IMR-90 (cell line): ENCODE measurements at regions not wholly inside any gene's neighbourhood (a gene's known extent, or its start where the extent isn't known, plus 50 kb on each side); places are given as distances from the start of the nearest gene placed in this dataset.

Source experiments
- ATAC-seq: fragments of 200-7000 bp; cut with Tn5 transposase; 2 replicates; pipeline ENCODE4 v1.9.1; 2020; ENCODE audit warnings: low read depth, mild to moderate bottlenecking, moderate library complexity
- BruUV-seq: library from RNA; stranded (reverse); fragments of 400-500 nt; replicated peaks from 2 replicates; lab custom pipeline; 2021; lab: Mats Ljungman, UMichigan
- CTCF ChIA-PET: fragments of 300-600 bp; formaldehyde crosslinking; extraction: SDS; loops from one replicate; lab custom pipeline; 2021; ENCODE audit warnings: antibody characterized with exemption; lab: Yijun Ruan, JAX
- POLR2A ChIA-PET: fragments of 300-600 bp; sonication (Branson Sonifier 250); formaldehyde crosslinking; loops from one replicate; lab custom pipeline; 2022; ENCODE audit warnings: antibody characterized with exemption; ENCODE audit not compliant: unreplicated experiment; lab: Charles Lee
- DNase-seq: peaks from one replicate; pipeline ENCODE4 v3.0.0; 2013
- H2AFZ ChIP-seq: replicated peaks from 2 replicates; pipeline ENCODE3; 2013; ENCODE audit warnings: low read length, mild to moderate bottlenecking; ENCODE audit not compliant: poor library complexity
- H2AK5ac ChIP-seq: 2 replicates; pipeline ENCODE4 v1.6.1; 2013; ENCODE audit warnings: low read depth, low read length, inconsistent platforms
- H2AK9ac ChIP-seq: replicated peaks from 2 replicates; pipeline ENCODE3; 2013; ENCODE audit warnings: mild to moderate bottlenecking, low read depth, low read length, moderate library complexity; ENCODE audit not compliant: poor library complexity
- H2BK120ac ChIP-seq: 2 replicates; pipeline ENCODE4 v1.6.1; 2013; ENCODE audit warnings: low read depth, low read length, inconsistent platforms
- H2BK15ac ChIP-seq: 3 replicates; pipeline ENCODE4 v1.6.1; 2013; ENCODE audit warnings: low read depth, low read length, inconsistent platforms
- H2BK20ac ChIP-seq: 2 replicates; pipeline ENCODE4 v1.6.1; 2013; ENCODE audit warnings: low read depth, mild to moderate bottlenecking, inconsistent platforms, low read length, moderate library complexity
- H2BK5ac ChIP-seq: 2 replicates; pipeline ENCODE4 v1.6.1; 2013; ENCODE audit warnings: mild to moderate bottlenecking, low read depth, low read length, inconsistent platforms; ENCODE audit not compliant: poor library complexity, severe bottlenecking
- H3K14ac ChIP-seq: replicated peaks from 2 replicates; pipeline ENCODE4 v1.6.1; 2013; ENCODE audit warnings: low read depth, low read length, inconsistent platforms
- H3K18ac ChIP-seq: 2 replicates; pipeline ENCODE4 v1.6.1; 2013; ENCODE audit warnings: low read depth, low read length, control low read depth
- H3K23ac ChIP-seq: 2 replicates; pipeline ENCODE4 v1.6.1; 2013; ENCODE audit warnings: low read depth, low read length, inconsistent platforms
- H3K27ac ChIP-seq: 2 replicates; pipeline ENCODE4 v1.5.1; 2013; ENCODE audit warnings: mild to moderate bottlenecking, control low read depth, low read length; ENCODE audit not compliant: insufficient read depth
- H3K27me3 ChIP-seq: 2 replicates; pipeline ENCODE4 v1.6.1; 2013; ENCODE audit warnings: low read length; ENCODE audit not compliant: control insufficient read depth, insufficient read depth
- H3K36me3 ChIP-seq: 2 replicates; pipeline ENCODE4 v1.6.1; 2013; ENCODE audit warnings: low read length, mixed read lengths; ENCODE audit not compliant: control insufficient read depth, insufficient read depth
- H3K4ac ChIP-seq: 2 replicates; pipeline ENCODE4 v1.6.1; 2013; ENCODE audit warnings: low read depth, low read length, inconsistent platforms
- H3K4me1 ChIP-seq: 2 replicates; pipeline ENCODE4 v1.6.1; 2013; ENCODE audit warnings: low read length, mixed read lengths; ENCODE audit not compliant: control insufficient read depth, insufficient read depth
- H3K4me2 ChIP-seq: 2 replicates; pipeline ENCODE4 v1.6.1; 2013; ENCODE audit warnings: low read depth, mild to moderate bottlenecking, control low read depth, low read length, moderate library complexity
- H3K4me3 ChIP-seq: 2 replicates; pipeline ENCODE4 v1.5.1; 2013; ENCODE audit warnings: low read depth, mild to moderate bottlenecking, control low read depth, low read length, moderate library complexity; ENCODE audit not compliant: insufficient read depth
- H3K56ac ChIP-seq: 2 replicates; pipeline ENCODE4 v1.6.1; 2013; ENCODE audit warnings: low read length, inconsistent platforms; ENCODE audit not compliant: insufficient read depth; ENCODE audit errors: extremely low read depth
- H3K79me1 ChIP-seq, 2 experiments: 2 replicates each; pipeline ENCODE4 v1.6.1; 2013; ENCODE audit warnings: low read length in 2 of 2, inconsistent platforms in 1 of 2, low read depth in 1 of 2
- H3K9ac ChIP-seq: 2 replicates; pipeline ENCODE4 v1.6.1; 2013; ENCODE audit warnings: low read depth, low read length, control low read depth
- H3K9me1 ChIP-seq: 2 replicates; pipeline ENCODE4 v1.6.1; 2013; ENCODE audit warnings: low read length, inconsistent platforms; ENCODE audit not compliant: insufficient read depth
- H3K9me3 ChIP-seq: 2 replicates; pipeline ENCODE4 v1.6.1; 2013; ENCODE audit warnings: low read length; ENCODE audit not compliant: control insufficient read depth, insufficient read depth
- H4K20me1 ChIP-seq: 2 replicates; pipeline ENCODE4 v1.6.1; 2013; ENCODE audit warnings: low read length, inconsistent platforms; ENCODE audit not compliant: insufficient read depth
- H4K5ac ChIP-seq: 2 replicates; pipeline ENCODE4 v1.6.1; 2013; ENCODE audit warnings: mild to moderate bottlenecking, low read depth, low read length, control low read depth
- H4K8ac ChIP-seq, 2 experiments: 2 replicates each; pipeline ENCODE4 v1.6.1; 2013; ENCODE audit warnings: low read depth in 2 of 2, low read length in 2 of 2, control low read depth in 1 of 2, inconsistent platforms in 1 of 2
- H4K91ac ChIP-seq: 2 replicates; pipeline ENCODE4 v1.6.1; 2013; ENCODE audit warnings: low read depth, low read length, inconsistent platforms; ENCODE audit not compliant: insufficient read depth
- POLR2A ChIP-seq: IDR thresholded peaks from 2 replicates; pipeline ENCODE4 v1.6.1; 2012; ENCODE audit warnings: mild to moderate bottlenecking, low read depth, low read length
- WGBS, 2 experiments: methylation state at CpG; one replicate each; pipeline versions ENCODE4 v1.1.5 to v1.1.7; 2013; ENCODE audit warnings: missing lambda C conversion rate in 2 of 2; ENCODE audit not compliant: insufficient read length in 1 of 2; ENCODE audit errors: extremely low coverage in 2 of 2; 5-methylcytosine and 5-hydroxymethylcytosine counted together
- dilution Hi-C: fragments of 300-500 bp; cut with HindIII; formaldehyde crosslinking; loops from one replicate; pipeline ENCODE4 v1.14.3; 2018; ENCODE audit warnings: low sequenced_read_pairs; ENCODE audit not compliant: unreplicated experiment
- in situ Hi-C: fragments of 300-500 bp; cut with MboI; formaldehyde crosslinking; loops from 3 replicates; pipeline ENCODE4 v1.14.3; 2019; ENCODE audit warnings: low sequenced_read_pairs, inconsistent platforms, mixed read lengths
- intact Hi-C: fragments of 100-400 bp; cut with micrococcal nuclease; formaldehyde crosslinking; loops from 2 replicates; pipeline ENCODE4 v1.10.0; 2022
- TF ChIP-seq, protein P1 (sequence below): fragments of 150-350 bp; IDR thresholded peaks from 2 replicates; pipeline ENCODE4 v1.6.1; 2016; ENCODE audit warnings: low read depth, mild to moderate bottlenecking, low read length, moderate library complexity, borderline replicate concordance

DNA sequence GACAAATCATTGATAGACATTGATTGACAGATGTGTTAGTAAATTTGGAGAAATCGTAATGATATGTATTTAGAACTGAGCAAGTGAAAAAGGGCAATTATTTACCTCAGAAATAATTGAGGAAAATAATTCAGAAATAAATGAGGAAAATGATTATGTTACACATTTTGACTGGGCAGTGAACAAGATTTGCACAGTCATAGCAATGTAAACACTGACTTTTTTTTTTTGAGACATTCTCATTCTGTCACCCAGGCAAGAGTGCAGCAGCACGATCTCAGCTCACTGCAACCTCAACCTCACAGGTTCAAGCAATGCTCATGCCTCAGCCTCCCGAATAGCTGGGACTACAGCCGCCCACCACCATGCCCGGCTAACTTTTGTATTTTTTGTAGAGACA, 211.7 kb downstream of the SP3 start:
- dilution Hi-C loops, result no loop called here
- no peak overlapping the region for H2BK15ac ChIP-seq
- DNase-seq (no peak), ATAC-seq (no peak)
- peaks cover 14% of the 10 kb centered on the region for H3K27me3 ChIP-seq
- no peak overlapping the region for H3K9ac ChIP-seq
- H4K91ac ChIP-seq, result no peak overlapping the region
- no peaks in the 10 kb centered on the region for H3K36me3 ChIP-seq
- ChIA-PET CTCF (no interaction called here), POLR2A (no interaction called here)
- in situ Hi-C loops, result loop anchor here (10.0 kb wide), 1 partner anchor 349 kb away; no protein-coding TSS in a partner anchor
- H3K4me3 ChIP-seq, result no peak overlapping the region
- H3K27ac ChIP-seq, result no peak overlapping the region
- H2BK5ac ChIP-seq, result no peak overlapping the region
- H3K14ac ChIP-seq, result no peak overlapping the region
- no peak overlapping the region for H3K4me2 ChIP-seq
- H2AFZ ChIP-seq, result no peak overlapping the region
- BruUV-seq, result no TSS peak
- H4K5ac ChIP-seq, result no peak overlapping the region
- H4K8ac ChIP-seq, result no peak overlapping the region
- H3K4ac ChIP-seq, result no peak overlapping the region
- WGBS, 2 experiments, result no CpG with 5 or more reads among the region's 5 CpGs
- H2AK5ac ChIP-seq, result no peak overlapping the region
- H3K56ac ChIP-seq, result no peak overlapping the region
- H3K79me1 ChIP-seq, result no peaks in the 10 kb centered on the region
- H3K4me1 ChIP-seq, result no peaks in the 10 kb centered on the region
- H4K20me1 ChIP-seq, result no peaks in the 10 kb centered on the region
- H3K9me3 ChIP-seq, result no peaks in the 10 kb centered on the region
- TF ChIP-seq, protein P1, sequence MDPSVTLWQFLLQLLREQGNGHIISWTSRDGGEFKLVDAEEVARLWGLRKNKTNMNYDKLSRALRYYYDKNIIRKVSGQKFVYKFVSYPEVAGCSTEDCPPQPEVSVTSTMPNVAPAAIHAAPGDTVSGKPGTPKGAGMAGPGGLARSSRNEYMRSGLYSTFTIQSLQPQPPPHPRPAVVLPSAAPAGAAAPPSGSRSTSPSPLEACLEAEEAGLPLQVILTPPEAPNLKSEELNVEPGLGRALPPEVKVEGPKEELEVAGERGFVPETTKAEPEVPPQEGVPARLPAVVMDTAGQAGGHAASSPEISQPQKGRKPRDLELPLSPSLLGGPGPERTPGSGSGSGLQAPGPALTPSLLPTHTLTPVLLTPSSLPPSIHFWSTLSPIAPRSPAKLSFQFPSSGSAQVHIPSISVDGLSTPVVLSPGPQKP, result no peak
- TF ChIP-seq POLR2A, result no peak
- intact Hi-C loops, result loop anchor here (2.0 to 10.0 kb wide), 2 partner anchors 291 to 589 kb away; no protein-coding TSS in a partner anchor
- no peaks in the 10 kb centered on the region for H3K9me1 ChIP-seq
- H2BK20ac ChIP-seq, result no peak overlapping the region
- H2AK9ac ChIP-seq, result no peak overlapping the region
- H3K23ac ChIP-seq, result no peak overlapping the region
- no peak overlapping the region for H3K18ac ChIP-seq
- H2BK120ac ChIP-seq, result no peak overlapping the region
